Esophagus muscularis mucosa (tissue), 4 donors: ENCODE measurements at regions not wholly inside any gene's neighbourhood (a gene's known extent, or its start where the extent isn't known, plus 50 kb on each side); places are given as distances from the start of the nearest gene placed in this dataset.

Experiments
- DNase-seq: peaks from one replicate; pipeline ENCODE4 v3.0.0-alpha.2; 2017; ENCODE audit errors: extremely low spot score
- H3K27ac ChIP-seq, 4 donors: fragments of 200-600 bp; sonication (generic); replicated peaks in 1 of 4; 1 replicate in 3 of 4; 2 replicates in 1 of 4; pipeline ENCODE4 v1.5.1; 2016 to 2019; ENCODE audit warnings: mild to moderate bottlenecking in 1 of 4
- H3K27me3 ChIP-seq, 4 donors: fragments of 200-600 bp; sonication (generic); one replicate each; pipeline versions ENCODE4 v1.5.1 to v1.6.0; 2016 to 2019
- H3K36me3 ChIP-seq, 4 donors: fragments of 200-600 bp; sonication (generic); one replicate each; pipeline ENCODE4 v1.5.1; 2016 to 2019
- H3K4me1 ChIP-seq, 4 donors: fragments of 200-600 bp; sonication (generic); one replicate each; pipeline ENCODE4 v1.5.1; 2016 to 2019
- H3K4me3 ChIP-seq, 4 donors: fragments of 200-600 bp; sonication (generic); 1 replicate in 2 of 4; 2 replicates in 2 of 4; pipeline ENCODE4 v1.5.1; 2016 to 2019; ENCODE audit warnings: mild to moderate bottlenecking in 4 of 4, moderate library complexity in 1 of 4
- H3K9me3 ChIP-seq, 4 donors: fragments of 200-600 bp; sonication (generic); 1 replicate in 3 of 4; 2 replicates in 1 of 4; pipeline ENCODE4 v1.5.1; 2016 to 2019
- CTCF ChIP-seq, 3 experiments: fragments of 200-600 bp in 2 of 3; fragments of 450-650 bp in 1 of 3; sonication (generic) in 2 of 3; IDR thresholded peaks; one replicate each; pipeline ENCODE4 v1.5.1; 2017 to 2019; ENCODE audit warnings: antibody characterized with exemption in 3 of 3, mild to moderate bottlenecking in 2 of 3, moderate library complexity in 1 of 3
- EP300 ChIP-seq: sonication (generic); formaldehyde crosslinking; IDR thresholded peaks from one replicate; pipeline ENCODE4 v1.6.1; 2017; ENCODE audit warnings: antibody characterized with exemption
- POLR2A ChIP-seq: fragments of 450-650 bp; IDR thresholded peaks from one replicate; pipeline ENCODE4 v1.6.1; 2017; ENCODE audit warnings: antibody characterized with exemption, moderate library complexity, mild to moderate bottlenecking, low read depth
- POLR2AphosphoS5 ChIP-seq, 2 donors: sonication (generic); formaldehyde crosslinking; IDR thresholded peaks; one replicate each; pipeline ENCODE4 v1.6.1; 2017; ENCODE audit warnings: antibody characterized with exemption in 2 of 2
- WGBS: methylation state at CpG from one replicate; pipeline ENCODE4 v1.1.5; 2018; 5-methylcytosine and 5-hydroxymethylcytosine counted together
- intact Hi-C: fragments of 100-400 bp; cut with DNase I; formaldehyde crosslinking; loops from one replicate; pipeline ENCODE4 v1.15.1; 2023

DNA sequence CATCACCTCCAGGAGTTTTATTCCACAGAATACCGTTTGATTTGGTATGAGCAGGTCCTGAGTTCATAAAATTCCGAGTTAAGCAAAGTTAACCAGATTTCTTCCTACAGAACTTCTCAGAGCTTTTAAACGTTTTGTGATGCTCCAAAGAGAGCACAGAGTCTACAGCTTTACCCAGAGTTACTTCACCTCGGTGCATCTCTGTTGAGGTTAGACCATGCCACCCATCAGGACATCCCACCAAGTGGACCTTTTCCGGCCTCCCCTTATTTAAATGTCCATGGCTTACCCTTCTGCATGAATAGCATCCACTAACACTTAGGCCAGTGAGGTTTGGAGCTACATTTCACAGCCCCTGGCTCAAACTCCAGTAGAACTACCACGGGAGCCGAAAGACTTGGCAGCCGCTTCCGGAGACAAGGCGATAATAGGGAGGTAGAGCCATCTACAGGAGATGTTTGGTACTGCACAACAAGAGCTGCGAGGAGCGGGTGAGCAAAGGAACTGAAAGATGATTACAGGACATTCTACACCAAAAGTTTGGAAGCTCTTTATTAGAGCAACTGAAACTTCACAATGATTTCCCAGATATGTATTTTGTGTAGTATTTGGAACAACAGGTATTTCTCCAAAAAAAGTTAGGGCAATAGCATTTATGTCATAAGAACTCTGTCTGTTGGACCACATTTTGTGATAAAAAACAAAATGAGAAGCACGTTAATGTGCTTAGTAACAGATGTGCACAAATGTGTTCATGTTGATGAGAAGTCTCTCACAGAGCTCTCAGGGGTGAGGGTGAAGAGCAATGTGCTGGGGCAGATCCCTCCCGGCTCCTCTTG, 174.7 kb downstream of the HERPUD2 start:
- DNase-seq = no peak
- 42% methylated on average over 14 of the region's 14 CpGs for WGBS
- no peak overlapping the region for H3K27ac ChIP-seq
- H3K9me3 ChIP-seq = no peaks in the 10 kb centered on the region
- intact Hi-C loops = no loop called here
- peak; percentile 59 to 80 (median 70) for TF ChIP-seq CTCF (IDR thresholded peaks at IDR 0.05)
- no peak for TF ChIP-seq POLR2AphosphoS5 (IDR thresholded peaks at IDR 0.05)
- no peak for TF ChIP-seq EP300
- H3K4me3 ChIP-seq = no peak overlapping the region
- peaks cover 0 to 18% (median 0%) of the 10 kb centered on the region in 4 donors for H3K27me3 ChIP-seq
- no peaks in the 10 kb centered on the region for H3K4me1 ChIP-seq
- no peaks in the 10 kb centered on the region for H3K36me3 ChIP-seq

GRCh38 chr7:35518767-35519166, 176.2 kb downstream of the HERPUD2 start:
- H3K27me3 ChIP-seq = peaks cover 0 to 13% (median 0%) of the 10 kb centered on the region in 4 donors
- no peaks in the 10 kb centered on the region for H3K36me3 ChIP-seq
- intact Hi-C loops = no loop called here
- no peak for DNase-seq
- TF ChIP-seq POLR2AphosphoS5 (IDR thresholded peaks at IDR 0.05) = no peak
- no peak for TF ChIP-seq EP300
- TF ChIP-seq CTCF (IDR thresholded peaks at IDR 0.05) = no peak
- no peak for TF ChIP-seq POLR2A
- H3K4me3 ChIP-seq = no peak overlapping the region
- H3K4me1 ChIP-seq = no peaks in the 10 kb centered on the region
- H3K9me3 ChIP-seq = no peaks in the 10 kb centered on the region
- 48% methylated on average over 3 of the region's 3 CpGs for WGBS
- no peak overlapping the region for H3K27ac ChIP-seq

DNA sequence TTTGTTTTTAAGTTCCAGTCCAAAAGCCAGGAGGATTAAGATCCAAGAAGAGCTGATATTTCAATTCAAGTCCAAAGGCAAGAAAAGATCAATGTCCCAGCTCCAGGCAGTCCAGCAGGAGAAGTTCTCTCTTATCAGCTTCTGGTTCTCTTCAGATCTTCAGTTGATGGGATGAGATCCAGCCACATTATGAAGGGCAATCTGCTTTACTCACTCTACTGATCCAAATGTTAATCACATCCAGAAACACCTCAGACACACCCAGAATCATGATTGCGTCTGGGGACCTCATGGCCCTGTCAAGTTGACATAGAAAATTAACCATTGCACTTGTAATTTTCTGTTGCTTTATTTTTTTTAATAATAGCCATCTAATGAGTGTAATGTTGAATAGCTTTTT, 178.4 kb downstream of the HERPUD2 start:
- TF ChIP-seq POLR2AphosphoS5 (IDR thresholded peaks at IDR 0.05) = no peak
- TF ChIP-seq CTCF (IDR thresholded peaks at IDR 0.05) = no peak
- no peak for TF ChIP-seq POLR2A
- no peak for TF ChIP-seq EP300
- Histone ChIP-seq H3K4me3 (no peak overlapping the region), H3K36me3 (no peaks in the 10 kb centered on the region), H3K4me1 (no peaks in the 10 kb centered on the region), H3K9me3 (no peaks in the 10 kb centered on the region), H3K27me3 (peaks cover 0 to 5% (median 0%) of the 10 kb centered on the region in 4 donors), H3K27ac (no peak overlapping the region)
- 90% methylated on average over 1 of the region's 1 CpG for WGBS
- no peak for DNase-seq
- intact Hi-C loops = no loop called here

DNA sequence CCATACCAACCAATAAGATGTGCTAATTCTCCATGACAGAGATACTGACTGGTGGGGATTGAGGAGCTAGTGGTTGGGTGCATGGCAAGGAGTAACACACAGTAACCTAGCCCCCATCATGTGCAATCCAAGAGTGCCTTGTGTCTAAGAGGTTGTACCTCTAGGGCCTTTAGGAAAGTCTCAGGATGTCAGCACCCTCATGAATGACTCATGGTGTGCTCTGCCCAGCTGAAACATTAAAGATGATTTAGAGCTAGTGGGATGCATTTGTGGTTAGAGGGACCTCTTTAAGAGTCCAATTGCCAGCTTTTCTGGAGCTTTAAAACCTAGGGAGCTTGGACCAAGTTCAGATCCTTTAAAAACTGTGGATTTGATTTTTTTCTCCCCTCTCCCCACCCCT, 181.1 kb downstream of the HERPUD2 start:
- Histone ChIP-seq H3K9me3 (no peaks in the 10 kb centered on the region), H3K36me3 (no peaks in the 10 kb centered on the region), H3K4me3 (no peak overlapping the region), H3K27ac (no peak overlapping the region), H3K4me1 (no peaks in the 10 kb centered on the region), H3K27me3 (no peaks in the 10 kb centered on the region)
- intact Hi-C loops = no loop called here
- TF ChIP-seq POLR2AphosphoS5 (IDR thresholded peaks at IDR 0.05) (no peak), CTCF (IDR thresholded peaks at IDR 0.05) (no peak), EP300 (no peak), POLR2A (no peak)
- no peak for DNase-seq

GRCh38 chr7:35513195-35513594, 181.7 kb downstream of the HERPUD2 start:
- H3K4me3 ChIP-seq = no peak overlapping the region
- intact Hi-C loops = no loop called here
- DNase-seq = no peak
- H3K36me3 ChIP-seq = no peaks in the 10 kb centered on the region
- H3K27me3 ChIP-seq = no peaks in the 10 kb centered on the region
- TF ChIP-seq EP300 (no peak), POLR2A (no peak), POLR2AphosphoS5 (IDR thresholded peaks at IDR 0.05) (no peak), CTCF (IDR thresholded peaks at IDR 0.05) (no peak)
- H3K27ac ChIP-seq = no peak overlapping the region
- H3K4me1 ChIP-seq = no peaks in the 10 kb centered on the region
- H3K9me3 ChIP-seq = no peaks in the 10 kb centered on the region
- 34% methylated on average over 5 of the region's 5 CpGs for WGBS
